GM10248 (cell line): ENCODE measurements at regions not wholly inside any gene's neighbourhood (a gene's known extent, or its start where the extent isn't known, plus 50 kb on each side); places are given as distances from the start of the nearest gene placed in this dataset.

Experiments
- CTCF ChIA-PET: fragments of 300-600 bp; sonication (Branson Sonifier 250); formaldehyde crosslinking; extraction: SDS; loops from one replicate; lab custom pipeline; 2021; ENCODE audit warnings: antibody characterized with exemption; lab: Yijun Ruan, JAX
- POLR2A ChIA-PET: fragments of 350-650 bp; sonication (Branson Sonifier 250); formaldehyde crosslinking; extraction: SDS; loops from one replicate; lab custom pipeline; 2020; ENCODE audit warnings: antibody characterized with exemption; lab: Yijun Ruan, JAX
- DNase-seq: peaks from one replicate; pipeline ENCODE4 v3.0.0; 2012; ENCODE audit errors: extremely low spot score
- CTCF ChIP-seq: IDR thresholded peaks from 2 replicates; pipeline ENCODE4 v1.5.1; 2012; ENCODE audit warnings: mild to moderate bottlenecking, low read depth; ENCODE audit errors: extremely low read depth, missing control alignments, control extremely low read depth

GRCh38 chr2:120477831-120478481 lies 132.0 kb downstream of the INHBB start:
- ChIA-PET CTCF (interaction anchor here (1.2 kb wide), 1 partner anchor 11 kb away, joined by 3 read pairs; no protein-coding TSS in a partner anchor), POLR2A (no interaction called here)
- DNase-seq, result no peak
- no peak for TF ChIP-seq CTCF

- no peak for DNase-seq
- TF ChIP-seq CTCF, result no peak
- POLR2A ChIA-PET, result no interaction called here
- CTCF ChIA-PET, result no interaction called here
Measured at GRCh38 chr2:120480346-120480902, 134.5 kb downstream of the INHBB start.

- TF ChIP-seq CTCF, result no peak
- CTCF ChIA-PET, result no interaction called here
- DNase-seq, result no peak
- POLR2A ChIA-PET, result no interaction called here
Measured at GRCh38 chr2:120480903-120481445, 135.0 kb downstream of the INHBB start.

- POLR2A ChIA-PET, result no interaction called here
- CTCF ChIA-PET, result no interaction called here
Measured at GRCh38 chr2:120481446-120482194, 135.7 kb downstream of the INHBB start.

GRCh38 chr2:120482334-120482733 lies 136.4 kb downstream of the INHBB start:
- TF ChIP-seq CTCF, result no peak
- CTCF ChIA-PET, result no interaction called here
- no peak for DNase-seq
- POLR2A ChIA-PET, result no interaction called here

More at GRCh38 chr2:120481446-120482194, 135.7 kb downstream of the INHBB start:
- no peak for TF ChIP-seq CTCF
- DNase-seq, result no peak

- ChIA-PET POLR2A (no interaction called here), CTCF (interaction anchor here (1.4 kb wide), 1 partner anchor 17 kb away, joined by 3 read pairs; no protein-coding TSS in a partner anchor)
- no peak for DNase-seq
- no peak for TF ChIP-seq CTCF
Measured at GRCh38 chr2:120483355-120483754, 137.4 kb downstream of the INHBB start.
